Tibial nerve (tissue), 3 donors: ENCODE measurements at regions not wholly inside any gene's neighbourhood (a gene's known extent, or its start where the extent isn't known, plus 50 kb on each side); places are given as distances from the start of the nearest gene placed in this dataset.

Experiments used
- POLR2A ChIP-seq, 2 donors: fragments of 450-650 bp; IDR thresholded peaks; one replicate each; pipeline ENCODE4 v1.6.1; 2017; ENCODE audit warnings: antibody characterized with exemption in 2 of 2, mild to moderate bottlenecking in 2 of 2, moderate library complexity in 2 of 2
- TF ChIP-seq, protein P1 (sequence below), 5 experiments: fragments of 200-600 bp in 3 of 5; fragments of 450-650 bp in 2 of 5; sonication (generic) in 3 of 5; IDR thresholded peaks; one replicate each; pipeline ENCODE4 v1.5.1; 2016 to 2019; ENCODE audit warnings: antibody characterized with exemption in 5 of 5, mild to moderate bottlenecking in 3 of 5, moderate library complexity in 2 of 5

DNA sequence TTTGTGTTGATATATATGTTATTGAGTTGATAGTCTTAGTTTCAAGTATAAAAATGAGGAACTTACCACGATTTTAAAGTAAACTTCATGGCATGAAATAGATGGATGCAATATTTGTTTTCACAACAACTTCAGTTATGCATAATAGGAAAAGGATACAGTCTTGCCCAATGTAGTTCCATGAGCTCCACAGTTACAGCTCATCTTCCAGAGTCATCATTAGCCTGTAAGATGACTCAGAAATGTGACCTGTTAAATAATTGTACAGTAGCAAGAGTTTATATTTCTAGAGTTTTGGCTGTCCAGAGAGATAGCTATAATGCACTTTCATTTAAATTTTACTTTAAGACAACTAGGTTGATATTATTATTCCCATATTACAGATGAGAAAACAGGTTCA, 80.9 kb upstream of the ARHGAP28 start:
- TF ChIP-seq, protein P1, sequence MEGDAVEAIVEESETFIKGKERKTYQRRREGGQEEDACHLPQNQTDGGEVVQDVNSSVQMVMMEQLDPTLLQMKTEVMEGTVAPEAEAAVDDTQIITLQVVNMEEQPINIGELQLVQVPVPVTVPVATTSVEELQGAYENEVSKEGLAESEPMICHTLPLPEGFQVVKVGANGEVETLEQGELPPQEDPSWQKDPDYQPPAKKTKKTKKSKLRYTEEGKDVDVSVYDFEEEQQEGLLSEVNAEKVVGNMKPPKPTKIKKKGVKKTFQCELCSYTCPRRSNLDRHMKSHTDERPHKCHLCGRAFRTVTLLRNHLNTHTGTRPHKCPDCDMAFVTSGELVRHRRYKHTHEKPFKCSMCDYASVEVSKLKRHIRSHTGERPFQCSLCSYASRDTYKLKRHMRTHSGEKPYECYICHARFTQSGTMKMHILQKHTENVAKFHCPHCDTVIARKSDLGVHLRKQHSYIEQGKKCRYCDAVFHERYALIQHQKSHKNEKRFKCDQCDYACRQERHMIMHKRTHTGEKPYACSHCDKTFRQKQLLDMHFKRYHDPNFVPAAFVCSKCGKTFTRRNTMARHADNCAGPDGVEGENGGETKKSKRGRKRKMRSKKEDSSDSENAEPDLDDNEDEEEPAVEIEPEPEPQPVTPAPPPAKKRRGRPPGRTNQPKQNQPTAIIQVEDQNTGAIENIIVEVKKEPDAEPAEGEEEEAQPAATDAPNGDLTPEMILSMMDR (IDR thresholded peaks at IDR 0.05), result no peak
- no peak for TF ChIP-seq POLR2A (IDR thresholded peaks at IDR 0.05)
